Cardiac fibroblast (primary cell): ENCODE measurements at regions not wholly inside any gene's neighbourhood (a gene's known extent, or its start where the extent isn't known, plus 50 kb on each side); places are given as distances from the start of the nearest gene placed in this dataset.

ENCODE experiments used
- DNase-seq, 2 donors: peaks; one replicate each; pipeline versions ENCODE4 v3.0.0 to v3.0.0-alpha.2; 2010; ENCODE audit warnings: low read depth in 2 of 2
- H3K4me3 ChIP-seq, 2 donors: replicated peaks in 1 of 2; 1 replicate in 1 of 2; 2 replicates in 1 of 2; pipeline ENCODE4 v1.5.1; 2011; ENCODE audit warnings: low read depth in 2 of 2, low read length in 2 of 2, mild to moderate bottlenecking in 2 of 2, moderate library complexity in 1 of 2
- TF ChIP-seq, protein P1 (sequence below): IDR thresholded peaks from one replicate; pipeline ENCODE4 v1.5.1; 2011; ENCODE audit warnings: low read depth, mild to moderate bottlenecking, low read length, inconsistent platforms

DNA sequence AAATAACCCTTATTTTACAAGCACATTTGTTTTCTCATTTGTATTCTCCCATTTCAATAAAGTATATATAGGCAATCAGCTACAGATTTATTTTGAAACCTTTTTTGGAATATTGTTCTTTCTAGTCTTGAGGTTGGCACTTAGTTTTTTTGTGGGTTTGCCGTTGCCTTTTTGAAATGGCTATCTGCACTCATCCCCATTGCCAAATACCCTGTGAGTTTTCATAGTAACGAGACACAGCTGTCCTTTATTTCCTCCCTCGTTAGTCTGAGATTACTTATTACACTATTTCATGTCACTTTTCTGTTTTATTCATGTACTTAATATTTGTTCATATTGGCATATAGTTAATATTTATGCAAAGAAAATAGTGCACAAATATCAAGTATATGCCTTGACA lies 1104.0 kb downstream of the SLC6A15 start:
- TF ChIP-seq, protein P1, sequence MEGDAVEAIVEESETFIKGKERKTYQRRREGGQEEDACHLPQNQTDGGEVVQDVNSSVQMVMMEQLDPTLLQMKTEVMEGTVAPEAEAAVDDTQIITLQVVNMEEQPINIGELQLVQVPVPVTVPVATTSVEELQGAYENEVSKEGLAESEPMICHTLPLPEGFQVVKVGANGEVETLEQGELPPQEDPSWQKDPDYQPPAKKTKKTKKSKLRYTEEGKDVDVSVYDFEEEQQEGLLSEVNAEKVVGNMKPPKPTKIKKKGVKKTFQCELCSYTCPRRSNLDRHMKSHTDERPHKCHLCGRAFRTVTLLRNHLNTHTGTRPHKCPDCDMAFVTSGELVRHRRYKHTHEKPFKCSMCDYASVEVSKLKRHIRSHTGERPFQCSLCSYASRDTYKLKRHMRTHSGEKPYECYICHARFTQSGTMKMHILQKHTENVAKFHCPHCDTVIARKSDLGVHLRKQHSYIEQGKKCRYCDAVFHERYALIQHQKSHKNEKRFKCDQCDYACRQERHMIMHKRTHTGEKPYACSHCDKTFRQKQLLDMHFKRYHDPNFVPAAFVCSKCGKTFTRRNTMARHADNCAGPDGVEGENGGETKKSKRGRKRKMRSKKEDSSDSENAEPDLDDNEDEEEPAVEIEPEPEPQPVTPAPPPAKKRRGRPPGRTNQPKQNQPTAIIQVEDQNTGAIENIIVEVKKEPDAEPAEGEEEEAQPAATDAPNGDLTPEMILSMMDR = no peak
- no peak for DNase-seq
- H3K4me3 ChIP-seq = no peak overlapping the region

DNA sequence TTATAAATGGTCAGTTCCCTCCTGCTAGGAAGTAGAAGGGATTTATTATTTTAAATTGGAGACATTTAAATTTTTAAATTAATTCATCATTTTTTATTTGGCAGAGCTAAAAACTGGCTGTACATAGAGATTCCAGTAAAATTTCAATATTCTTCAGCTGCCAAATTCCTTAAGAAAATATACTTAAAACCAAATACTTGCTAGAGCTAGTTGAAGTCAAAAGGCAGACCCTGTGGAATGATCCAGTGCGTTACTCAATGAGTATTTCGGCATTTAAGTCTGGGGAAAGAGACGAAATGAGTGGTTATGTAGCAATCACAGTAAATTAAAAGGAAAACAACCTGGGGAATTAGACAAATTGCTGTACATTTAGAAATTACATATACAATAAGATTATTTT lies 1104.7 kb downstream of the SLC6A15 start:
- no peak overlapping the region for H3K4me3 ChIP-seq
- DNase-seq = no peak
- TF ChIP-seq, protein P1 = no peak

DNA sequence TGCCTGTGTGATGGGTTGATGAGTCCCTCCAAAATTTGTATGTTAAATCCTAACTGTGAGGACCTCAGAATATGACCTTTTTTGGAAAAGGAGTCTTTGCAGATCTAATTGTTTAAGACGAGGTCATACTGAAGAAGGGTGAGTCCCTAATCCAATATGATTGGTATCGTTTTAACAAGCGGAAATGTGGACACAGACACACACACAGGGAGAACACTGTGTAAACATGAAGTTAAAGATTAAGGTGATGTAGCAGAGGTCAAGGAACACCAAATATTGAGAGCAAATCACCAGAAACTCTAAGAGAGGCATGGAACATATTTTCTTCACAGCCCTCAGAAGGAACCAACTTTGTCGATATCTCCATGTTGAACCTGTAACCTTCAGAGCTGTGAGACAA lies 1106.7 kb downstream of the SLC6A15 start:
- TF ChIP-seq, protein P1 = no peak
- H3K4me3 ChIP-seq = no peak overlapping the region
- DNase-seq = no peak

DNA sequence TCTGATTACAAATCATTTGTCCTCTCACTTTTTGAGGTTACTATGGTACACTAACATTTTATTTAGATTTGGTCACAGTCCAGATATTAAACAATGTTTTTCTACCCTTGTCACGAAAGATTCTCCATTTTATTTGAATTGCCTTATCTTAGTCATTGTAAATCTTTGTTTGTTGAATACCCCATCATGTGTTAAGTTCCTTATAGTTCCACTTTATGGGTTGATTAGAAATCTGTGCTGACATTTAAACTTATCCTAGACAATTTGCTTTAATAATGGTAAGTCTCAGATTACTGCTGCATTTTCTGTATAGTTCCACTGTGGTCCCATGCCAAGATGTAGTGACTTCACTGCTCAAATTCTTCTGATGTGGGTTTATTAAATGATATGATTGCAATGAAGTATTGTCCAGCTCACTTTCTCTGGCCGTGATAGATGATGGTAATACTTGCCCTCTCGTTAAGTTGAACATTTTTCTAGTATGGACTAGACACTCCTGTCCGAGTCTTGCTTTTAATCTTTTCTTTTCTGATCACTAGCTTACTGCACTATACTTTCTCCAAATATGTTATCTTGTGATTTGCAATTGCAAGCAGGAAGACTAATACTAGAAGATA lies 1107.3 kb downstream of the SLC6A15 start:
- TF ChIP-seq, protein P1 = no peak
- DNase-seq = no peak

DNA sequence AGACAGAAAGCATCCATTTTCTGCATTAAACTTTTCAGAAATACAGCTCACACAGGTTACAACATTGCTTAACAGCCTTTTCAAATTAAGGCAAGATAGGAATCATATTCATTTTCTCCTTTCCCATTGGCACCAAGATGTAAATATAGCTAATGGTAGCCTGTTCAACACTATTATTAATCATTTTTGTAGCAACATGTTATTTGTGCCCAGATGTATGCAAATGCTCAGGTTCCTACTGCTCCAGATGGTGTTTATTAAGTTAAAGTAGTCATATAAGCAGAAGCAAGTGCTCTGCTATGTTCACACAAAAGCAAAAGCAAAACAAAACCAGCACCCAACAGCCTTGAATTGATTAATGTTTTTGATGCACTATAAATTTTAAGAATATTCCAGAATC lies 1110.6 kb downstream of the SLC6A15 start:
- DNase-seq = no peak
- TF ChIP-seq, protein P1 = no peak

More for the DNA sequence above, 1107.3 kb downstream of the SLC6A15 start:
- H3K4me3 ChIP-seq = no peak overlapping the region

DNA sequence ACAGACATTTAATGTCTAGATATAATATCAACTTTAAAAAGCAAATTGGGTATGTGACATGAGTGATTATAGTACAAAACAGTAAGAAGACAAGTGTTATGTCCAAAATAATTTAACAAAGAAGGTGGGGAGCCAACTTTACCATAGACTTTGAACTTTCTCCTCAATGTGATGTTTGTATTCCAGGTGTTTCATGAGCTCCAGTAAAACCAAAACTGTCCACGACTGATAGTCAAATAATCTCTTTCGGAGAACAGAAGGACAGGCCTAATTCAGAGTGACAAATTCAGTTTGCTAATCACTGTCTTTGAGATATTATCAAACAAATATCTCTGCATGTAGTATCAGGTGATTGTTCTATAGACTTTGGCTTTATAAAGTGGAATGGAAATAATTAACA lies 1112.6 kb downstream of the SLC6A15 start:
- H3K4me3 ChIP-seq = no peak overlapping the region
- TF ChIP-seq, protein P1 = no peak
- DNase-seq = no peak

More for the DNA sequence above, 1110.6 kb downstream of the SLC6A15 start:
- no peak overlapping the region for H3K4me3 ChIP-seq

DNA sequence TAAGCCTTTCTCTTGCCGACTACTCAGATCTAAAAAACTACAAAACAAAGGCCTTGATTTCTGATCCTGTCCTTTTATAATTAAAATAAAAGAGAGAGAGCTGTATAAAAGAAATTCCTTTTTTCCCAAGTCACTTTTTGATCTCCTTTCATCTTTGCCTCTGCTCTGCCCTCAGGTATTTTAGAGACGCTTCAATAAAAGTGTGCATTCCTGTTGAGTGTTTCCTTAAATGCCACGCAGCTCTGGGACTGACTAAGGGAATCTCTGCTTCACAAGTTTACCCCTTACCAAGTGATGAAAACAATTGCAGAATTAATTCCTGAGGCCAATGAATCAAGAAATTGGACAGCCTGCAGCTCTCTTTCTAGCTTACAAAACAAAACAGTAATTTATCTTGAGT lies 1109.8 kb downstream of the TMTC2 start:
- DNase-seq = no peak
- TF ChIP-seq, protein P1 = no peak
- no peak overlapping the region for H3K4me3 ChIP-seq
